H9 (cell line): ENCODE measurements at regions not wholly inside any gene's neighbourhood (a gene's known extent, or its start where the extent isn't known, plus 50 kb on each side); places are given as distances from the start of the nearest gene placed in this dataset.

ENCODE experiments used
- DNase-seq: peaks from one replicate; pipeline ENCODE4 v3.0.0-alpha.2; 2017
- H2AFZ ChIP-seq: one replicate; pipeline ENCODE4 v1.6.1; 2013; ENCODE audit warnings: mild to moderate bottlenecking, low read length, control low read depth, moderate library complexity
- H2AK5ac ChIP-seq: 2 replicates; pipeline ENCODE4 v1.6.1; 2013; ENCODE audit warnings: low read length, control low read depth, mixed read lengths; ENCODE audit not compliant: insufficient read length
- H2BK120ac ChIP-seq: one replicate; pipeline ENCODE4 v1.6.1; 2013; ENCODE audit warnings: low read depth, mild to moderate bottlenecking, low read length, control low read depth, inconsistent platforms; ENCODE audit not compliant: poor library complexity, severe bottlenecking
- H2BK12ac ChIP-seq: 2 replicates; pipeline ENCODE4 v1.6.1; 2013; ENCODE audit warnings: low read length, control low read depth, mixed read lengths, low read depth; ENCODE audit not compliant: insufficient read length
- H2BK15ac ChIP-seq: 2 replicates; pipeline ENCODE4 v1.6.1; 2013; ENCODE audit warnings: low read depth, low read length, control low read depth
- H2BK20ac ChIP-seq: one replicate; pipeline ENCODE4 v1.6.1; 2013; ENCODE audit warnings: low read depth, mild to moderate bottlenecking, low read length, control low read depth, inconsistent platforms; ENCODE audit not compliant: poor library complexity, severe bottlenecking
- H2BK5ac ChIP-seq: 2 replicates; pipeline ENCODE4 v1.6.1; 2013; ENCODE audit warnings: low read length, control low read depth, mixed read lengths; ENCODE audit not compliant: insufficient read length
- H3K14ac ChIP-seq: 2 replicates; pipeline ENCODE4 v1.6.1; 2013; ENCODE audit warnings: low read length, control low read depth; ENCODE audit not compliant: insufficient read depth
- H3K18ac ChIP-seq: 2 replicates; pipeline ENCODE4 v1.6.1; 2013; ENCODE audit warnings: low read depth, mild to moderate bottlenecking, mixed read lengths, low read length, control low read depth; ENCODE audit not compliant: insufficient read length
- H3K23ac ChIP-seq: 2 replicates; pipeline ENCODE4 v1.6.1; 2013; ENCODE audit warnings: low read length, control low read depth, mixed read lengths, low read depth; ENCODE audit not compliant: insufficient read length
- H3K23me2 ChIP-seq: 2 replicates; pipeline ENCODE4 v1.6.1; 2013; ENCODE audit warnings: low read depth, mild to moderate bottlenecking, mixed read lengths, low read length, control low read depth; ENCODE audit not compliant: insufficient read length, poor library complexity, severe bottlenecking
- H3K27ac ChIP-seq: 2 replicates; pipeline ENCODE4 v1.5.1; 2013; ENCODE audit warnings: low read length, control low read depth, mixed read lengths, low read depth; ENCODE audit not compliant: insufficient read length
- H3K27me3 ChIP-seq: 2 replicates; pipeline ENCODE4 v1.6.1; 2013; ENCODE audit warnings: low read length, control low read depth, inconsistent platforms; ENCODE audit not compliant: insufficient read depth
- H3K4ac ChIP-seq: 2 replicates; pipeline ENCODE4 v1.6.1; 2013; ENCODE audit warnings: low read depth, mild to moderate bottlenecking, control low read depth, inconsistent platforms, low read length, moderate library complexity
- H3K4me1 ChIP-seq: 2 replicates; pipeline ENCODE4 v1.6.1; 2013; ENCODE audit warnings: low read length, control low read depth, inconsistent platforms; ENCODE audit not compliant: insufficient read depth
- H3K4me2 ChIP-seq: 2 replicates; pipeline ENCODE4 v1.6.1; 2013; ENCODE audit warnings: low read length, control low read depth, mixed read lengths; ENCODE audit not compliant: insufficient read length, insufficient read depth
- H3K56ac ChIP-seq: 2 replicates; pipeline ENCODE4 v1.6.1; 2013; ENCODE audit warnings: low read depth, mild to moderate bottlenecking, mixed read lengths, low read length, control low read depth; ENCODE audit not compliant: insufficient read length
- H3K79me1 ChIP-seq: 2 replicates; pipeline ENCODE4 v1.6.1; 2013; ENCODE audit warnings: low read depth, mild to moderate bottlenecking, moderate library complexity, low read length, control low read depth, inconsistent platforms; ENCODE audit not compliant: insufficient read depth, poor library complexity, severe bottlenecking
- H3K79me2 ChIP-seq: 2 replicates; pipeline ENCODE4 v1.6.1; 2013; ENCODE audit warnings: low read length, control low read depth, inconsistent platforms; ENCODE audit not compliant: insufficient read depth
- H3K9ac ChIP-seq: 2 replicates; pipeline ENCODE4 v1.6.1; 2013; ENCODE audit warnings: low read length, control low read depth, mixed read lengths; ENCODE audit not compliant: insufficient read length; ENCODE audit errors: extremely low read depth
- H3K9me3 ChIP-seq: one replicate; pipeline ENCODE4 v1.6.1; 2013; ENCODE audit warnings: low read depth, low read length, inconsistent platforms; ENCODE audit not compliant: control insufficient read depth
- H3T11ph ChIP-seq: one replicate; pipeline ENCODE4 v1.6.1; 2013; ENCODE audit warnings: mild to moderate bottlenecking, low read length, control low read depth, inconsistent platforms
- H4K20me1 ChIP-seq: one replicate; pipeline ENCODE4 v1.6.1; 2013; ENCODE audit not compliant: control insufficient read depth, insufficient read length, insufficient read depth
- H4K5ac ChIP-seq: 2 replicates; pipeline ENCODE4 v1.6.1; 2013; ENCODE audit warnings: low read depth, mild to moderate bottlenecking, mixed read lengths, low read length, control low read depth; ENCODE audit not compliant: insufficient read length
- H4K8ac ChIP-seq: replicated peaks from 2 replicates; pipeline ENCODE4 v1.6.1; 2013; ENCODE audit warnings: low read length, control low read depth, mixed read lengths, low read depth; ENCODE audit not compliant: insufficient read length
- H4K91ac ChIP-seq: 2 replicates; pipeline ENCODE4 v1.6.1; 2013; ENCODE audit warnings: low read depth, mild to moderate bottlenecking, moderate library complexity, mixed read lengths, low read length, control low read depth; ENCODE audit not compliant: insufficient read length
- H3K27ac Mint-ChIP-seq, 3 experiments: 2 replicates in 2 of 3; 3 replicates in 1 of 3; pipeline ENCODE4 v1.8.0; 2020 to 2021; ENCODE audit warnings: mixed read lengths in 3 of 3, mild to moderate bottlenecking in 1 of 3, moderate library complexity in 1 of 3
- H3K27me3 Mint-ChIP-seq: 2 replicates; pipeline ENCODE4 v1.8.0; 2021; ENCODE audit warnings: low read depth, mild to moderate bottlenecking, moderate library complexity, mixed read lengths
- H3K36me3 Mint-ChIP-seq, 3 experiments: 2 replicates in 2 of 3; 3 replicates in 1 of 3; pipeline ENCODE4 v1.8.0; 2020 to 2021; ENCODE audit warnings: low read depth in 3 of 3, mixed read lengths in 3 of 3; ENCODE audit not compliant: insufficient read depth in 1 of 3
- H3K4me1 Mint-ChIP-seq, 2 experiments: 2 replicates each; pipeline ENCODE4 v1.8.0; 2020; ENCODE audit warnings: mixed read lengths in 2 of 2
- H3K4me3 Mint-ChIP-seq, 2 experiments: 2 replicates in 1 of 2; 3 replicates in 1 of 2; pipeline ENCODE4 v1.8.0; 2020 to 2021; ENCODE audit warnings: mild to moderate bottlenecking in 2 of 2, mixed read lengths in 2 of 2, moderate library complexity in 1 of 2
- H3K9me3 Mint-ChIP-seq, 2 experiments: 2 replicates in 1 of 2; 3 replicates in 1 of 2; pipeline ENCODE4 v1.8.0; 2020; ENCODE audit warnings: mild to moderate bottlenecking in 2 of 2, mixed read lengths in 2 of 2, moderate library complexity in 1 of 2
- WGBS: extraction: QIAGEN DNeasy Blood & Tissue Kit; methylation state at CpG from one replicate; pipeline ENCODE4 v1.1.7; 2013; ENCODE audit warnings: missing lambda C conversion rate, low lambda C conversion rate, mixed read lengths; ENCODE audit not compliant: insufficient read length; ENCODE audit errors: extremely low coverage; 5-methylcytosine and 5-hydroxymethylcytosine counted together
- TF ChIP-seq, protein P1 (sequence below): fragments of 200-600 bp; sonication (generic); conservative IDR thresholded peaks from 3 replicates; pipeline ENCODE4 v1.8.0; 2021; ENCODE audit warnings: antibody characterized with exemption, mild to moderate bottlenecking

- Histone ChIP-seq H4K91ac (no peak overlapping the region), H2BK12ac (no peak overlapping the region), H3K56ac (no peak overlapping the region), H3K4me2 (no peak overlapping the region), H3K9ac (no peak overlapping the region), H2BK15ac (no peak overlapping the region), H3K27me3 (no peaks in the 10 kb centered on the region), H3K14ac (no peak overlapping the region), H3K4ac (no peak overlapping the region), H3T11ph (no peak overlapping the region), H4K20me1 (no peaks in the 10 kb centered on the region), H2AFZ (no peak overlapping the region), H2AK5ac (no peak overlapping the region), H3K79me2 (no peaks in the 10 kb centered on the region), H3K4me1 (no peaks in the 10 kb centered on the region), H4K8ac (no peak overlapping the region), H2BK5ac (no peak overlapping the region), H3K23me2 (no peaks in the 10 kb centered on the region), H3K9me3 (no peaks in the 10 kb centered on the region), H3K79me1 (no peaks in the 10 kb centered on the region), H2BK120ac (no peak overlapping the region), H2BK20ac (no peak overlapping the region), H3K18ac (no peak overlapping the region), H3K27ac (no peak overlapping the region), H3K23ac (no peak overlapping the region), H4K5ac (no peak overlapping the region)
- H3K27ac Mint-ChIP-seq: no peak overlapping the region
- no peaks in the 10 kb centered on the region for H3K4me1 Mint-ChIP-seq
- H3K4me3 Mint-ChIP-seq: no peak overlapping the region
- whole genome bisulfite sequencing: no CpG with 5 or more reads among the region's 1 CpG
- peaks cover 1% of the 10 kb centered on the region; the same call in 1 of the 2 replicates for H3K27me3 Mint-ChIP-seq
- TF ChIP-seq, protein P1, sequence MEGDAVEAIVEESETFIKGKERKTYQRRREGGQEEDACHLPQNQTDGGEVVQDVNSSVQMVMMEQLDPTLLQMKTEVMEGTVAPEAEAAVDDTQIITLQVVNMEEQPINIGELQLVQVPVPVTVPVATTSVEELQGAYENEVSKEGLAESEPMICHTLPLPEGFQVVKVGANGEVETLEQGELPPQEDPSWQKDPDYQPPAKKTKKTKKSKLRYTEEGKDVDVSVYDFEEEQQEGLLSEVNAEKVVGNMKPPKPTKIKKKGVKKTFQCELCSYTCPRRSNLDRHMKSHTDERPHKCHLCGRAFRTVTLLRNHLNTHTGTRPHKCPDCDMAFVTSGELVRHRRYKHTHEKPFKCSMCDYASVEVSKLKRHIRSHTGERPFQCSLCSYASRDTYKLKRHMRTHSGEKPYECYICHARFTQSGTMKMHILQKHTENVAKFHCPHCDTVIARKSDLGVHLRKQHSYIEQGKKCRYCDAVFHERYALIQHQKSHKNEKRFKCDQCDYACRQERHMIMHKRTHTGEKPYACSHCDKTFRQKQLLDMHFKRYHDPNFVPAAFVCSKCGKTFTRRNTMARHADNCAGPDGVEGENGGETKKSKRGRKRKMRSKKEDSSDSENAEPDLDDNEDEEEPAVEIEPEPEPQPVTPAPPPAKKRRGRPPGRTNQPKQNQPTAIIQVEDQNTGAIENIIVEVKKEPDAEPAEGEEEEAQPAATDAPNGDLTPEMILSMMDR: no peak
- no peak for DNase-seq
- H3K36me3 Mint-ChIP-seq: no peaks in the 10 kb centered on the region
- H3K9me3 Mint-ChIP-seq: peaks cover 0 to 3% of the 10 kb centered on the region in 2 experiments; a peak in 2 of 5 replicates
Measured at GRCh38 chr7:113301983-113302382, 183.6 kb upstream of the SMIM30 start.
